Right kidney (tissue), 1 donor: ENCODE measurements at regions not wholly inside any gene's neighbourhood (a gene's known extent, or its start where the extent isn't known, plus 50 kb on each side); places are given as distances from the start of the nearest gene placed in this dataset.
A peak's percentile ranks its signal among the peaks of the same experiment; 100 is the strongest.

Experiments
- DNase-seq: peaks from one replicate; pipeline ENCODE4 v3.0.0-alpha.2; 2016

DNA sequence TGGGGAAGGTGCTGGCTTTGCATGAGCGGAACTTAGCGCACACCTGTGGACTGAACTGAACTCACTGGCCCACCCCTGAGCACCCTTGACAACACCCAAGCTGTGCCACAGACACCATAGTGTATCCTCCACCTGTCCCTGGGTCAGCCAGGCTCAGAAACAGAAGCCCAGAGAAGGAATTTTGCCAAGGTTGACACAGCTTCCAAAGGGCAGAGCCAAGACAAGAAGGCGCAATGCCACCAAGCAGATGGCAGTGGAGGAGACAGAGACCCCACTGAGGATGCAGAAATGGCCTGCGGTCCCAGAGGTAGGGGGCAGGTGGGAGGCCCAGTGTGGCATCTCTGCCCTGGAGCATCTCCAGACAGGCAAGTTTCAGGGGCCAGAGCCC, 169.0 kb downstream of the ENGASE start:
- DNase-seq: no peak

- no peak for DNase-seq
Measured at GRCh38 chr17:79242873-79243602, 168.4 kb downstream of the ENGASE start.

DNA sequence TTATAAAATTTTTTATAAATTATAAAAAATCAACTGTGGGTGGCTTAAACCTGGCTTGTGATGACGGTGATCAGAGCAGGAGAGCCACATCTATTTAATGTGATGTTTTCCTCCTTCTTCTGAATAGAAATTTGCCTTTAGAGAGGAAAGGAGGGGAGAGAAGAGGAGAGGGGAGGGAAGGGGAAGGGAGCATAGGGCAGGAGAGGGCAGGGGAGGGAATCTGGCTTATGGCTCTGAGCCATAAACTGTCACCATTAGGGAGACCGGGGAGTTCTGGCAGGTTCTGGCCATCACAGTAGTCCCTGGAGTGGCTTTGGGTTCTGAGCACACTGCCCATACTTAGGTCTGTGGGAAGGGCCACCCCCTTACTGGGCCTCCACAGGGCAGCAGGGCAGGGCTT, 167.8 kb downstream of the ENGASE start:
- no peak for DNase-seq

- no peak for DNase-seq
Measured at GRCh38 chr17:79241616-79242015, 167.0 kb downstream of the ENGASE start.

DNA sequence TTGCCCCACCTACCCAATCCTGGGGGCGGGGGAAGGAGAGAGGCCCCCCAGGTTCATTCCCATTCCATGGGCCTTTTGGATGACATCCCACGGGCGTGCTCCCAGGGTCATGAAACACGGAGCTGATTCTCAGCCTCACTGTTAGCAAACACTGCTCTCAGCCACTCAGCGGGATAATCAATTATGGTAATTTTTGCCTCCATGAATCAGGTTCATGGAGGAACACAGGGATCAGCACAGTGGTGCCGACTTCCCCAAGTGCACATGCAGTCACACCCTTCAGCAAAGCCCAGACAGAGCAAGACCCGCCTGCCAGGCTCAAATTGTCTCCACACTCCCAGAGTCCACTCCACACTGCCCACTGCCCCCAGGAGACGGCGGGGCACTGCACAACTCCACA, 164.6 kb downstream of the ENGASE start:
- DNase-seq: no peak

DNA sequence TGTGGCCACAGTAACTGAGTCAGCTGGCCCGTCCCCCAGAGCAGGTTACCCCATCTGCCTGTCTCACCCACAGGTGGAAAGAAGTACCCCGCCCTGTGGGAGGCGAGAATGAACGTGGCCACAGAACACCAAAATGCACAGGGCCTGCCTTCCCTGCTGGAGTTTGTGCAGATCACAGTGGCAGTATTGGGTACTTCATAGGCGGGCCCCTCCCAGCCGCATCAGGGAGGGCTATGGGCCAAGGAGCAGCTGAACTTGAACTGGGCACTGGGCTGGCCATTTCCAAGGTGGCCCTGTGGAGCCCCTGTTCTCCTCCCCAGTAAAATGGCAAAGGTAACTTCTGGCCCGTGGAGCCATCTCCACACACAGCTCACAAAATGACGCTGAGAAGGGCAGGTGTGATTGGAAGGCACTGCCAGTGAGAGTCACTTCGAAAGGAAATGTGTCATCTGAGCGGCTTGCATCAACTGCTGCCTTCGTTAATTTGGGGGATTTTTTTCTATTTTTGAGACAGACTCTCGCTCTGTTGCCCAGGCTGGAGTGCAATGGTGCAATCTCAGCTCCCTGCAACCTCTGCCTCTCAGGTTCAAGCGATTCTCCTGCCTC, 162.9 kb downstream of the ENGASE start:
- no peak for DNase-seq

DNA sequence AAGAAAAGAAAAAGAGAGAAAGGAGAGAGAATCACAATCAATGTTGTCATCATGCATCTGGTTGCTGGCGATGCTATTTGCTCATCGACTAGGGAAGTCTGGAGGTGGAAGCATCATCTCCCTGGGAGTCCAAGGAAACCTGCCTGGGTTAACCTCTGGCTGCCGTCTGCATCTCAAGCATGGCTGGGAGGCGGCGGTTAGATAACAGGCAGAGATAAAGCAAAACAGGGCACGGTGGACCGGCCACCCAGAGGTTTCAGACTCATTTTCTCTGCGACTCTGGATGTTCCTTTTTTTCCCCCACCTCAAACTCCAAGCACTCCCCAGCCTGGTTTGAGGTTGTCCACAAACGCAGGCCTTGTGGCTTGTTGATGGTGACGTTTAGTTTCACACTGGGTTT, 161.2 kb downstream of the ENGASE start:
- no peak for DNase-seq

DNA sequence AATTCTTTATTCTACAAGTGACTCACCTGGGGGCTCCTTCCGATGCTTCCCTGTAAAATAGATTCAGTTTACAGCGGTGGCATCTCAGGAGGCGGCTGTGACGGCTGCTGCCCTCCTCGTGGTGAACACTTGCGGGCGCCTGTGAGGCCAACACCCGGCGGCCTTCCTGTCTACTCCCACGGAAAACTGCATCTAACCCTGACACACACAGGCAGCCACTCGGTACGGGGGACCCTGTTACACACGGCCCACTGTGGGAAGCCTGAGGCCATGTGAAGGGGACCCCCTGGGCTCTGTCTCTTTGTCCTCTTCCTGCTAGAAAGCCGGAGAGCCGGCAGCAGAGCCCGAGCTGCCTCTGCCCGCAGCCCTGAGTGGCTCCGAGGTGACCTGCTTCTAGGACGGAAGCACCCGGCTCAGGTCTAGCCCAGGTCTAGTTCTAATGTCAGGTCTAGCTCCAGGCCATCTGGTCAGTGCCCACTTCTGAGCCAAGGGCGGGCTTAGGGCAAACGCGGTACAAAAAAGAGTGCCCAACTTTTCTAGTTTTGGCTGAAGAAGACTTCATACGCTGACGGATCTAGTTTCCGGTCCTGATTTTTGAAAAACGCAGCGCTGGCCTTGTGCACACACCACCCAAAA, 159.4 kb downstream of the ENGASE start:
- DNase-seq: no peak

DNA sequence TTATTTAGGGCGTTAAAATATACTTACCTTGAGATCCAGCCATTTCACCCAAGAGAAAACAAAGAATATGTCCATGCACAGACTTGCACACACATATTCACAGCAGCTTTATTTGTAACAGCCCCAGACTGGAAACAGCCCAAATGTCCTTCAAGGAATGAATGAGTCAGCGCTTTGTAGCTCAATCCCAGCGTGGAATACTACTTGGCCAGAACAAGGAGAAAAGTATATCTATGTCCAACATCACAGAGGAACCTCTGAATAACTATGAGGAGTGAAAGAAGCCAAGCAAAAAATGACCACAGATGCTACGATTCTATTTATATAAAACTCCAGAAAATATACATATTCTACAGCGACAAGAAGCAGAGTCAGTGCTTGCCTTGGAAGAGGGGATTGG, 158.3 kb downstream of the ENGASE start:
- DNase-seq: no peak

- DNase-seq: no peak
Measured at GRCh38 chr17:79231766-79232287, 157.2 kb downstream of the ENGASE start.

DNA sequence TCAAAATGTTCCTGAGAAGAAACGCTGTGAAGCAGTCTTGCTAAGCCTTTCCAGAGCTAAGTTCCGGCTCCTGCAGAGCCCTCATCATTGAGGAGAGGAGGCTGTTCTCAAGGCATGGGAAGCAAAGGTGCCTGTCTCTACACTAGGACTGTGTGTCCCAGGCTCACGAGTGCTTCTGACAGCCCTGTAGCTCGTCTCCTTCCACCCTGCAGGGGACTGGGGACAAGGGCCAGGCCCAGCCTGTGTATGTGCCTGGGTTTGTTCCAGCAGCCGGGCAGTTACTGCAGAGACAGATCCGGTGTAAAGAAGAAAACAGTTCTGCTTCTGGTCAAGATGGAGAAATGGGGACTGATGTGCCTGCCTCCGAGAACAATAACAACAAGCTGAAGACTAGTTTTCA, 156.0 kb downstream of the ENGASE start:
- DNase-seq: no peak

DNA sequence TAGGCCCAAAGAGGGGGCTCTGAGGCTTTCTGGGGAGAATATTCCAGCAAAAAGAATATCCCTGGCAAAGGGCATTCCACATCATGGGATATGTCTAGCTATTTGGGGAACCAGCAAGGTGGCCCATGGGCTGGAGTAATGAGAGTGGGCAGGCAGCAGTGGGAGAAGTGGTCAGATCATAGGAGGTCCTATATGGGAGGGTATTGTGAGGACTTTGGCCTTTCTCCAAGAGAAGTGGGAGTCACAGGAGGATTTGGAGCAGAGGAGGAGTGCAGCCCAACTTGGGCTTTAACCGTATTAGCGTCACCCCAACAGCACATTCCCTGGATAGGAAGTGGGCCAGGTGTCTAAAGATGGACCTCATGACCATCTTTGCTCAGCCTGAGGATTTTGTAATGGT, 151.4 kb downstream of the ENGASE start:
- no peak for DNase-seq

- no peak for DNase-seq
Measured at GRCh38 chr17:79224903-79225302, 150.3 kb downstream of the ENGASE start.

DNA sequence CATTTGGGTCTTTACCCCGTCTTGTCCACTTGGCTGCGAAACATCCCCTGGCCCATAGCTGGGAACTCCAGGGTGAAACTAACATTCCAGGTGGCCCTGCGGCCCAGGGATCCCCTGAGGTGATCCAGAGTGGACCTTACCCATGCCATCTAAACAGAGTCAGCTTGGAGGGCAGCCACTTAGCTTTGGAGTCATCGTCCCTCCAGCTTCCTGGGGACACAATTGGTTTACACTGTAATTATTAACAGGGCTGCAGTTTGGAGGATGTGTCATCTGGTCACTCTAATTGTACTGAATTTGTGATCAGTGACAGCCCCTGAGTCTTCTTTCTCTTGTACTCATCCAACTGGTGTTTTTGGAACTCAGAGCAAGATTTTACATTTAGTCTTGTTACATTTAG, 149.9 kb downstream of the ENGASE start:
- DNase-seq: no peak

DNA sequence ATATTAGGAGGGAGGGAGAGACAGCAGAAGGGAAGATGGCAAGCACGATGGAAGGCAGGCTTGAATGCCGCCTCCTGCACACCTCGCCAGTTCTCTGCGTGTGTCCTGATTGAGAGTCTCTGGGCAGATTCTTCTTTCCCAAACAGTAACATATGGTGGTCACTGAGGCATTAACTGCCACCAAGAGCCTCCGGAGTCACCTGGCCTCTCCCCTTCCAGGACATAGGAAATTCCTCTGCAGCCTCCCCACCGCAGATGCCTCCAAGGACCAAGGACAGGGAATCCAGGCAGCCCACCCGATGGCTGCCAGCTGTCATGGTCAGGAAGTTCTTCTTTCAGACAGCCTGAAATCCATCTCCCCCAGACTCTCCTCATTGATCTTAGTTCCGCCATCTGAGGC, 149.3 kb downstream of the ENGASE start:
- DNase-seq: no peak

DNA sequence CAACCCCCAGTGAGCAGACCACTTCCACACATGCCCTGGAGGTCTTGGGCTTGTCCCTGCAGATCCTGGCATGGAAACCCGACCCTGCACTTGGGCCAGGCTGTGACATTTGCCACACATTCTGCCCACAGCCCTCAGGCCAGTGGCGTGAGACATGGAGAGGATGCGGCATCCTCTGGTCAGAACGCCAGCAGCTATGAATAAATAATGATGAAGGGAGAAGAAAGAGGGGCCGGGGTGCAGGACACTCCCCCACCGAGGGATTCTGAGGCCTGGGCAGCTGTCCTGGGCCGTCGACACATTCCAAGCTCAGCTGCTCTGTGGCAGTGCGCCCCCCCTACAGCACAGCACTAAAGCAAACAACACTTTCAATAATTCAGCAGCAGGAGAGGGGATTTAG, 148.8 kb downstream of the ENGASE start:
- DNase-seq: no peak

- DNase-seq: no peak
Measured at GRCh38 chr17:79221597-79221996, 147.0 kb downstream of the ENGASE start.

DNA sequence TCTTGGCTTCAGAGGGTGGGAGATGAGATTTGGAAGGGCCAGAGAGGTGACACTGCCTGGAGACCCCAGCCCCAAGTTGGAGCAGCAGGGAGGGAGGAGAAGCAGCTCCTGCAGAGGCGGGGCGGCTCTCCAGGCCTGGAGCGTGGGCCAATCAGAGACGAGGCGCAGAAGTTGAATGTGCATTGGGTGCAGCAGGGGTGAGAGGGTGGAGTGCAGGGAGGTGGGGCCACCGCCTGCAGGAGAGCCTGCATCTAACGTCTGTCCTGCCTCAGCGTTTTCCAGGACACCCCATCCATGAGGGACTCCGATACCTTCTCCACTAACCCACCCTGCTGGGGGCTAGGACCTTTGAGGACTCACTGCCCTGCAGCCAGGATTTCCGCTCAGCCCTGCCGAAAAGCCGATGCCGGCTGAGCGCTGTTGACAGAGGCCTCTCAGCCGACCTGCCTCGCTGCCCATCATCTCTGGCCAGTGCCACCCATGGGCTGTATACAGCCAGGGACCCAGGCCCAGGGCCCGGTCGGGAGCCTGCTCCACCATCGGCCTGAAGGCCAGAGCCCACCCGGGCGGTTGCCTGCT, 146.2 kb downstream of the ENGASE start:
- peak; percentile 31 for DNase-seq

GRCh38 chr17:79220201-79220712, 145.6 kb downstream of the ENGASE start:
- peak; percentile 31 for DNase-seq

DNA sequence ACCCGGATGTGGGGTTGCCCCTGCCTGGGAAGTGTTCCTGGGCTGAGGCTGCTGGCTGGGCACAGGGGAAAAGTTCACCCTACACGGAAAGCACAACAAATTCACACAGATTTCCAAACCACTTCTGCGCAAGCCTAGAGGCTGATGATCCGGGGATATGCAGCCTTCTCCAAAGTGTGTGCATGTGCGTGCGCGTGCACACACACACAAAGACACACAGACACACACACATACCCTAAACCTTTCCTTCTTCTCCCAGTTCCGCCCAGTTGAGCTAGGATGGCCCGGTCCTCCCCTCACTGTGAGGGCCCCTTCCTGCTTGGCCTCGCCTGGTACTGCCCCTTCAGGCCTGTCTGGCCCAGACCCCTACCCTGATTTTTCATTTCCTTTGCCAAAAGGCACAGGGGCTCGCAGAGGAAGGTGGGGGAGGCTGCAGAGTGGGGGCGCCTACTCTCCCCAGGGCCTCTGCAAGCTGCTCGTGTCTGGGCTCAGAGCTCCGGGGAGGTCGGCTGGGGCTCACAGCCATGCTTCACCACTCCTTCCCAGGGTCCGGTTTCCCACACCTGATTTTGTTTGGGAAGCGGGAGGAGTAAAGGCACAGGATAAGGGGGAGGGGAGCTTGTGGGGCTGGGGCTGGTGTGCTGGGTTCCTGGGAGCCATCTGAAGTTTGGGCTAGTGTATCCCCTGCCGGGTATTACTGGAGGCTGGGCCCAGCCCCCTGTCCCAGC, 144.7 kb downstream of the ENGASE start:
- DNase-seq: no peak

- no peak for DNase-seq
Measured at GRCh38 chr17:79218825-79219200, 144.2 kb downstream of the ENGASE start.

- DNase-seq: no peak
Measured at GRCh38 chr17:79218175-79218824, 143.7 kb downstream of the ENGASE start.
